Activated CD4-positive, alpha-beta T cell treated with anti-CD3 and anti-CD28 coated beads, Interleukin-2, amount 50 U/mL, for 1 hour (primary cell): ENCODE measurements at regions not wholly inside any gene's neighbourhood (a gene's known extent, or its start where the extent isn't known, plus 50 kb on each side); places are given as distances from the start of the nearest gene placed in this dataset.
"Not testable (repeated sequence)": the region's sequence is repeated elsewhere in the genome, so short reads cannot be mapped to it uniquely, and the experiment has no call there.

ENCODE experiments used
- DNase-seq: peaks from one replicate; pipeline ENCODE4 v3.0.0-alpha.2; 2020

- no peak for DNase-seq
Measured at GRCh38 chr18:70634576-70635147, 345.8 kb downstream of the SOCS6 start.

DNA sequence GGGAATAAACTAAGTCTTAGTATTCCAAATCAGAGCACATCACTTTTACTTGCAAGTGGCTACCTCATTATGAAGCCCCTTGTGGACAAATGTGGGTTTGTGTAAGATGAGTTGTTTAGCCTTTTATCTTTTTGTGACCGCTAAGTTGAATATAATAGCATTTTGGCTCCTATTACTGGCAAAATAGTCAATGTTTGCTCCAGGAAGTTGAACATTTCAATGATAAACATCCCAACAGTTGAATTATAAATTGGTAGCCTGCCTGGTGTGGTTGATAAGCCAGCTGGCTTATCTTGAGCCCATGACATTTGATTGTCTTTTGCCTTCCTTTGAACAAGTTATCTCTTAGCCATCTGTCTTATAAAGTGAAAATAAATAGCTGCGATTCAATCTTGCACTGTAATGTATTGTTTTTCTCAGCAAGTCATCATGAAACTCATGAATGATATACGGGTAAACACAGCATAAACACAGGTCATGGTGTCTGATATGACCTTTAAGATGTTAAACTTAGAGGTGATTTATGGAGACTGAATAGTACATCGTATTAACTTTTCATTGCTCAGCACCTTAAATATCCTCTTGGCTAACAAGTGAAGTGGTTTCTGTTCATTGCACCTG is 338.4 kb downstream of the SOCS6 start:
- no peak for DNase-seq

GRCh38 chr18:70622622-70623419 is 334.0 kb downstream of the SOCS6 start:
- no peak for DNase-seq

DNA sequence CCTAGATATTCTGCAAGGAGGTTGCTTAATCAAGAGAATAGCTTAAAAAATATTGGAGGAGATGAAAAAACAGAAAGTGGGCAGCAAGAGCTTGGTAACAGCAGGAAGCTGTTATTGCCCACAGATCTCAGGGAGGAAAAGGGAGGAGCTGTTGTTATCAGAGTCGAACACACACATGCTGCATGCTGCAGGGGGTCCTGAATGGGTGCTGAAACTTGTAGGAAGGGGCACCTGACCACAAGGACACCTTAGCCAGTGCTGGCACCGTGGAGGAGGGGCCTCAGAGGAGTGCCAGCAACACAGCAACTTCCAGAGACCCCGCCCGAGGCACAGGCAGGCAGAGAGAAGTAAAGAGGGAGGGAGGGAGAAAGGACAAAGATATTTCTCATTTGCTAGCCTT is 332.9 kb downstream of the SOCS6 start:
- peak; percentile 14 for DNase-seq

DNA sequence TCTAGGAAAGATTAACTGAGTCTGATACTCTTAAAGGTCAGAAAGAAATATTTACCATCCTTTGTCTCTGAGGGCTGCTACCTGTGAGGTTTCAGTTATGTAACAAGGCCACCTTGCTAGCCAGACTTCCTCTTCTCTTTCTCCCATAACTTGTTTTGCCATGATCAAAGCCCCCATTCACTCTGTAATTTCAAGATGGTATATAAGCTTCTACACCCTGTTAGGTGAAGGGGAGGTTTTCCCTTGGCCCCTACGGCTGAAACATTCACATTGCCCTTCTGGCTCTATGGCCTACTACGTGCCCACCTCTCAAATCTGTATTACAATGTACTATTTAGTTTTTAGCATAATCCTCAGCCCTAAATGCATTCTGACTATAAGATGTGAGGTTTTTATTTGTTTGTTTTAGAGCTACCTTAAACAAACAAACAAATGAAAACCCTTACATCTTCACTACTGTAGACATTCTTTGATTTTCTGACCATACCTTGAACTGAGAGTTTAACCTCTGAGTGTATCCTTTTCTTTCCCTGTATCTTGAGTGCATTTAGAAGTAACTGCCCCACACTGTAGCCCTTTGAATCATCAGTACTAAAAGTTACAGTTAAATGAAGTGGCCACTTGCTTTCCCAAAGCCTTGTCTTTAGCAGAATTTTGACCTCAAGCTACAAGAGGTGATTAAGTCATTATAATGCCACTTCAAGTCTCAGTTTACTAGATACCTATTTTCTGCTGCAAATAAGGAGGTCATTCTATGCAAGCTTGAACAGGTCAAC is 332.2 kb downstream of the SOCS6 start:
- no peak for DNase-seq

DNA sequence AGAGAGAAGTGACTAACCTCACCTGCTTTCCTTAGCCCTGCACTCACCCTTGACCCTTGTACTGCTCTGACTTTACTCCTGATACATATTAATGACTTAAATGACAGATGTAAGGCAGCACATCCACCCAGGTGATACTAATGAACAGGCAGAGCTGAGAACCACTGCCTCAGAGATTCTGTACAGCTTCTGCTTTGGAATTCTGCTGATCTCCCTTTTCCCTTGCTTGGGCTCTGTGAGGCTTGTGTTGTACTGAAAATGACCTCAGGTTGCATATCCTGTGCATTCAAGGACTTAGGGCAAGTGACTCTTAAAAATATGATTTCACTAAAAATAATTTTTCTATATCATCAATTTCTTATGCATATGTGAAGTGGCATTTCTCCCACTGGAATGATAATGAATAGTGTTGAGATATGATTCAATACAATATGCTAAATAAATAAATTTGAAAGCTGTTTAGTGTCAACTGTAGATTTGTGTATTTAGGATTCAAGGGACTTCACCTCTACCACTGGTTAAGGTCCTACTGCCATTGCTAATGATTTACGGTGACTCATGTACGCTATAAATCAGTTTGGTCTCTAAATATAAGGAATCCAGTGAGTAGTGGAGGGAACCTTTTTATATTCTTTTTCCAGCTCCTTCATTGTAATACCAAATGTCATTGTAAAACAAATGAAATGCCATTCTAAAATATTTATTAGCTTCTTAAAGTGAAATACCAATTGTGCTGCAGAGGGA is 328.3 kb downstream of the SOCS6 start:
- no peak for DNase-seq

- no peak for DNase-seq
Measured at GRCh38 chr18:70600225-70600925, 311.5 kb downstream of the SOCS6 start.

DNA sequence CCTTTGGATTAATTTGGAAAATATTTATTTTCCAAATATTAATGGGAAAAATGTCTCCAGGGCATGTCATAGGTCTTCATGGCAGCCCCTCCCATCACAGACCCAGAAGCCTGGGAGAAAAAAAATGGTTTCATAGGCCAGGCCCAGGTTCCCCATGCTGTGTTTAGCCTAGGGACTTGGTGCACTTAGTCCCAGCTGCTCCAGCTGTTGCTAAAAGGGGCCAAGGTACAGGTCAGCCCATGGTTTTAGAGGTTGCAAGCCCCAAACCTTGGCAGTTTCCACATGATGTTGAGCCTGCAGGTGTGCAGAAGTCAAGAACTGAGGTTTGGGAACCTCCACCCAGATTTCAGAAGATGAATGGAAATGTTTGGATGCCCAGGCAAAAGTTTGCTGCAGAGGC is 309.6 kb downstream of the SOCS6 start:
- DNase-seq: no peak

DNA sequence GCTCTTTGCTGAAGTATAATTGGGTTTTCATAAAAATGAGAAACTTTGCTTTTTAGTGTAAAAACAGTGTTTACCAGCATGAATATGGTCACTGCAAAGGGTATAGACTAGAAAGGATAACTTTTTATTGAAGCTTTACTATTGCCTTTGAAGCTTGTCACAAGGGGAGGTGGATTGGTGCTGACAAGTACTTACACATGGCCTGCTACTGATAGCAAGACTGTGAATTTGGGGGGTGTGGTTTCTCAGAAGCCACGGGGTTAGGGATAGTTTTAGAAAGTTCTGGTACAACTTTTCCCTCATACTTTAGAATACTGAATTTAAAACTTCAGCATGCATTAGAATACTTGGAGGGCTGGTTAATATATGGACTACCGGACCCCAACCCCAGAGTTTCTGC is 294.1 kb downstream of the SOCS6 start:
- no peak for DNase-seq

- DNase-seq: no peak
Measured at GRCh38 chr18:70578480-70578879, 289.6 kb downstream of the SOCS6 start.

GRCh38 chr18:70577023-70577420 is 288.2 kb downstream of the SOCS6 start:
- DNase-seq: no peak

GRCh38 chr18:70576276-70577022 is 287.6 kb downstream of the SOCS6 start:
- DNase-seq: no peak

DNA sequence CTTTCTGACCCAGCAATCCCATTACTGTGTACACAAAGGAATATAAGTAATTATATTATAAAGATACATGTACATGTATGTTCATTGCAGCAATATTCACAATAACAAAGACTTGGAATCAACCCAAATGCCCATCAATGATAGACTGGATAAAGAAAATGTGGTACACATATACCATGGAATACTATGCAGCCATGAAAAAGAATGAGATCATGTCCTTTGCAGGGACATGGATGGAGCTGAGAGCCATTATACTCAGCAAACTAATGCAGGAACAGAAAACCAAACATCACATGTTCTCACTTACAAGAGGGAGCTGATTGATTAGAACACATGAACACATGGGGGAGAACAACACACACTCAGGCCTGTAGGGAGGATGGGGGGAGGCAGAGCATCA is 286.1 kb downstream of the SOCS6 start:
- DNase-seq: not testable (repeated sequence)

- not testable (repeated sequence) for DNase-seq
Measured at GRCh38 chr18:70569647-70570046, 280.8 kb downstream of the SOCS6 start.

- DNase-seq: no peak
Measured at GRCh38 chr18:70559446-70559845, 270.6 kb downstream of the SOCS6 start.

GRCh38 chr18:70558371-70558770 is 269.5 kb downstream of the SOCS6 start:
- DNase-seq: no peak

GRCh38 chr18:70554854-70555445 is 266.1 kb downstream of the SOCS6 start:
- no peak for DNase-seq

GRCh38 chr18:70553936-70554260 is 265.1 kb downstream of the SOCS6 start:
- no peak for DNase-seq

- no peak for DNase-seq
Measured at GRCh38 chr18:70553245-70553935, 264.5 kb downstream of the SOCS6 start.

DNA sequence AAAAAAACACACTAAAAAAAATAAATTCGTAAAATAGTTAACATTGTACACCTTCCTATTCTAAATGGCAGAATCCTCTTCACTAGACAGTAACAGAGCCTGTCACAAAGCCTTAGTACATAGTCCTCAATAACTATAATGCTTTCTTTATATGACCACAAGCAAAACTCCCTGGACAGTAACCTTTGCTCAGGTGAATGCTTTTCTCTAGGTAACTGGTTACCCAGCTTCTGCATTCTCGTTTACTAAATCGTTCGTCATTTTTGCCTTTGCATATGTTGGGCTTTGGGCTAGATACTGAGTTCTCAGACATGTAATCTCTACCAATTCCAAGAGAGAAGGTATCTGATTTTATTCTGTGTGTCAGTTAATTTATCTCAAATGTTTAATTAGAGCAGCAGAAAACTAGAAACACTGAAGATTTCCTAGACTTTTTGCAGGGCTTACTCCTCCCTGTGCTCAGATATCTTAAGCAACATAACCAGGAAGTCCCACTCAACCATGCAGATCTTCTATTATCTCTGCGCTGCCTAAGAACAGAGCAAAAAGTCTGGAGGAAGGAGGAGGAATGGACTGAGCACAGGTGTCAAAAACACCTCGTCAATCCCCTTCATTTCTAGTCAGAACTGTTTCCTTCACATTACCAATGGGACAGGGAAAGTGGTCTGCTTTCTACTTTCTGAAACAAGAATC is 247.7 kb downstream of the SOCS6 start:
- no peak for DNase-seq
